ENCODE measurements at regions not wholly inside any gene's neighbourhood (a gene's known extent, or its start where the extent isn't known, plus 50 kb on each side); places are given as distances from the start of the nearest gene placed in this dataset.
A peak's percentile ranks its signal among the peaks of the same experiment; 100 is the strongest.
"Not testable (repeated sequence)": the region's sequence is repeated elsewhere in the genome, so short reads cannot be mapped to it uniquely, and the experiment has no call there.

DNA sequence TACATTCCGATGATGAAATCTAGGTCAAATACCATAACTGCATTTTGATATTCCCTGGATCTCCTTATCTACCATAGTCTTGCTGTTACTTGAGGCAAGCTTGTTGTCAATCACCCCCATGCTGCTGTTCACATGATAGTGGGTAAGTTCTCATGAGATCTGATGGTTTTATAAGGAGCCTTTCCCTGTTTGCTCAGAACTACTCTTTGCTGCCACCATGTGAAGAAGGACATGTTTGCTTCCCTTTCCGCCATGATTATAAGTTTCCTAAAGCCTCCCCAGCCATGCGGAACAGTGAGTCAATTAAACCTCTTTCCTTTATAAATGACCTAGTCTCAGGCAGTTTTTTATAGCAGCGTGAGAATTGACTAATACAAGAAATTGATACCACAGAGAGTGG, 432.0 kb downstream of the GLUD2 start:
- DNase-seq = no peak

DNA sequence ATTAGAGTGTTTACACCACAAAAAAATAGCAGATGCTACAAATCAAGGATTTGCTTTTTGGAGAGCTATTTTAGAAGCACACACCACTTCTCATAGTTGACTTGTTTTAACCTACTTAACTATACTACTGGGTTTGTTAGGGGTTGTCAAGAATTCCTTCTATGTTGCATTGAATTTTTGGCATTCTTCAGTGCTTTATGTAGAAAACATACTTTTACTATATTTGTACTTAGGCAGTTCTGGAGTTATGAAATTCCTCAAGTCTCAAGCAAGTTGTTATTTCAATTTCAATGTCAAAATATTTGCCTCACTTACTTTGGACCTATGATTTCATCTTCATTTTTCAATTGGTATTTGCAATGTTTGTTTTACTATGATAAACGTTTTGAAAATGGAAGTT, 449.6 kb downstream of the GLUD2 start:
- no peak for DNase-seq

DNA sequence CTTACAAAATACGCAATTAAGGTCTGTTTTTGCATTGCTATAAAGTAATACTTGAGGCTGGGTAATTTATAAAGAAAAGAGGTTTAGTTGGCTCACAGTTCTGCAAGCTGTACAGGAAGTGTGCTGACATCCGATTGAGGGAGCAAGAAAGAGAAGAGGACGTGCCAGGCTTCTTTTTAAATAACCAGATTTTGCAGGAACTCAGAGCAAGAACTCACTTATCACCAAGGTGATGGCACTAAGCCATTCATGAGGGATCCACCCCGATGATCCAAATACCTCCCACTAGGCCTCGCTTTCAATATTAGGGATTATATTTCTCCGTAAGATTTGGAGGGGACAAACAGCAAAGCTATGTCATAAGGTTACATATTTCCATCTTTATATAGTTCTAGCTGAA, 456.7 kb downstream of the GLUD2 start:
- DNase-seq = no peak

DNA sequence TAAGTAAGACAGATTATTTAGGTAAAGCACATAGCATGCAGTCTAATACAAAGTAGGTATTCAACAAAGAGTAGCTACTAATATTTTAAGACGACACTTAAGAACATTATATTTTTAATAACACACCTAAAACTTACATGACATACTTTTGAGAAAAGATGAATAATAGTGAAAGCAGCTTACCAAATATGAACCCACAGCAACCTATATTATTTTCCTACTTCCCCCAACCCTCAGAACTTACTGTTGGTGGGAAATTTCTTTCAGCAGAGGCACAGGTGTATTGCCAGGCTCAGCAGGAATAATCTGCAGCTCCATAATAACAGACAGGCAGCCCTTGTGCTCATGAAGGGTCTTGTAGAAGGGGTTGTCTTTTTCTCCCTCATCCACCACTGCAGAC, 498.9 kb downstream of the GLUD2 start:
- no peak for DNase-seq

DNA sequence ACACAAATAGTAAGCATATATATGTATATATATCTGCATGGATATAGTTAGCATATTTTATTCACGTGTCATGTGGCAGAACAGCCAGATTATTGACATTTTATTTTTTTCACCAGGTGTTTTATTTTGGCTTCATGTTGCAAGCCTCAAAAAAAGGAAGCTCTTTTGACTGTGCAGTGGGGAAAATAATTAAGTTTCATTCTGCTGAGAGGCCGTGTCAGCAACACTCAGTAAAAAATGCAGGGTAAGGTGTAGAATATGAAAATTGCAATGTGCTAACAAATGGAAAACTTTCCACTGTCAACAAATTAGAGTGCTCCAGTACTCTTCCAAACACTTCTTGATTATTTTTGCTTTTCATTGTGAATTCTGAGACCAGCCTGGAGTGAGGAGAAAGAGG, 511.5 kb downstream of the GLUD2 start:
- no peak for DNase-seq

DNA sequence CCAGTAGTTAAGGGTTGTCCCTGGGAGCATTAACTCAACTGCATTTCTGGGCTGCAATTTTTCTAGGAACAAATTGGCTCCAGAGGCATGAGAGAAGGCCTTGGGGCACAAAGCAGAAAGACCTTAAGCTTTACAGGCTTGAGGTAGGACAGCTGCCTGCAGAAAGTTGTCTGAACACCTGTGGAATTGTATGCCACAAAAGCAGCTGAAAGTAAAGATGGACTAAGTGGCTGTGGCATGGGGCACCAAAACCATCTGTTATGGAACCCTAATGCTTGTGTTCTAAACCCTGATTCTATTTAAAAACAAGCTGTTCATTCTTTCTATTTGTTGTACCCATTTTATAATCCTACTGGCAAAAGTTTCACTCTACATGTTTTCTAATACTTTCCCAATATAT, 515.2 kb downstream of the GLUD2 start:
- DNase-seq = no peak

DNA sequence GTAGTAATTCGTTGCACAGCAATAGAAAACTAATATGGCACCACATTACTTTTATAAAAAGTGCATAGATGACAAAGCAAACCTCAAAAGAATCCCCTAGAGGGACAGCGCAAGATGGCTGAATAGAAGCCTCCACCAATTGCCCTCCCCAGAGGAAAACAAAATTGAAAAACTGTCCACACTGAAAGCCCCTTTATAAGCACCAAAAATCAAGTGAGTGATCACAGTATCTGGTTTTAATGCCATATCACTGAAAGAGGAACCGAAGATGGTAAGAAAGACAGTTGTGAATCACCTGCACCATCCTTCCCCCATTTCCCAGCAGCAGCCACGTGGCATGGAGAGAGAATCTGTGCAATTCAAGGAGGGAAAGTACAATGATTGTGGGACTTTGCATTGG, 522.2 kb downstream of the GLUD2 start:
- no peak for DNase-seq

DNA sequence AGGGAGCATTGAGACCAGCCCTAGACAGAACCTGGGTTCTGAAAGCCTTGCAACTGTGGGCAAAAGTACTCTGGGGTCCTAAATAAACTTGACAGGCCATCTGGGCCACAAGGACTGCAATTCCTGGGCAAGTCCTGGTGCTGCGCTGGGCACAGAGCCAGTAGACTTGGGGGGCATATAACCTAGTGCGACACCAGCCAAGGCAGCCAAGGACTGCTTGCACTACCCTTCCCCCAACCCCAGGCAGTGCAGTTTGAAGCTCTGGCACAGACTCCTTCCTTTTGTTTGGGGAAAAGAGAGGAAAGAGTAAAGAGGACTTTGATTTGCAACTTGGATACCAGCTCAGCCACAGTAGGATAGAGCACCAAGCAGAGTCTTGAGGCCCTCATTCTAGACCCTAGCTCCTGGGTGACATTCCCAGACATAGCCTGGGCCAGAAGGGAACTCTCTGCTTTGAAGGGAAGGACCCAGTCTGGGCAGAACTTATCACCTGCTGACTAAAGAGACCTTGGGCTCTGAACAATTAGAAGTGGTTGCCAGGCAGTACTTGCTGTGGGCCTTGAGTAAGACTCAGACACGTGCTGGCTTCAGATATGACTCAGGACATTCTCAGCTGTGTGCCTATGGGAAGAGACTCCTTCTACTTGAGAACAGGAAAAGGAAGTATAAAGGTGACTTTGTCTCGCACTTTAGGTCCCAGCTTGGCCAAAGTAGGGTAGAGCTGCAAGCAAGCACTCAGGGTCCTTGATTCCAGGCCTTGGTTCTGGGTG, 522.8 kb downstream of the GLUD2 start:
- DNase-seq = no peak

DNA sequence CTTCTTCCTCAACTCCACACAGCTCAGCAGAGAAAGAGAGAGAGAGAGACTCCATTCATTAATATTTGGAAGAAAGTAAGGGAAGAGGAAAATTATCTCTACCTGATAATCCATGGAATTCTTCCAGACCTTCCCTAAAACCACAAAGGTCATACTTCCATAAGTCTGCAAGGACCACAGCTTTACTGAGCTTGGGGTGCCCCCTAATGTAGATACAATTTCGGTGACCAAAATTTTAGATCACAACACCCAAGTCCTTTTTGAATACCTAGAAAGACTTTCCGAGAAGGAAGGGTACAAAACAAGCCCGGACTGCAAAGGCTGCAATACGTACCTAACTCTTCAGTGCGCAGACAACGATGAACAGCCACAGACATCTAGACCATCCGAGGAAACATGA, 523.9 kb downstream of the GLUD2 start:
- no peak for DNase-seq

DNA sequence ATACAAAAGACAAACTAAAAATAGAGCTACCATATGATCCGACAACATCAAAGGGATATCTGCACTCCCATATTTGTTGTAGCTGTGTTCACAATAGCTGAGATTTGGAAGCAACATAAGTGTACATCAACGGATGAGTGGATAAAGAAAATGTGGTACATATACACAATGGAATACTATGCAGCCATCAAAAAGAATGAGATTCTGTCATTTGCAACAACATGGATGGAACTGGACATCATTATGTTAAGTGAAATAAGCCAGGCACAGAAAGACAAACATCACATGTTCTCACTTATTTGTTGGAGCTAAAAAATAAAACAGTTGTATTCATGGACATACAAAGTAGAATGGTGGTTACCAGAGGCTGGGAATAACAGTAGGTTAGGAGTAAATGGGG, 527.0 kb downstream of the GLUD2 start:
- DNase-seq = not testable (repeated sequence)

DNA sequence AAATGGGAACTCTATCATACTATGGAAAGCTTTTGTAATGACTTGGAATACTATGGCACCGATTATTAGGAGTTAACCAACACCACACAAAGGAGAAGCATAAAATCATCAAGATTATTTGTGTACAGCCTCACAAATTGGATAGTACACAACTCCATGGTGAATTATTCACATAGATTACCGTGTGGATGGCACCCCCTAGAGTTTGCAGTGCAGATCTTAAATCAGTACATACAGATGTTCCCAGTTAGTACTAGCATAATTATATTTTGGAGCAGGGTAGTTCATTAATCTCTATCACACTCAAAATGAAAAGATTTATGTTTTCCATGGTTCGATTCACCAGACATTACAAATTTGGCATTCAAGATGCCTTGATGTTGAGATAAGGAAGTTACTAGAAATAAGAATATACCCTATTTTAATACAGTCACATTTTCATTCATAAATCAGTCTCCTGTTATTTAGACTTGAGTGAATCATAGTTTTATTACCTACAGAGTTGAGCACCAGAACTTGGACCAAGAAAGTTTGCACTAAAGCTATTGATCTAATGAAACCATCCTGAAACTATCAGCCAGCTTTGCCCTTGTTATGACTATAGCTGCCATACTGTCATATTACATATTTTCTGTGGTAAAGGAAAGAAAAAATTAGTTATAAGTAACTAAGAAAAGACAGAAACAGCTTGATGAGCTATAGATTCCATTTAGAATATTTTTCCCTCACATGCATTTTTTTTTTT, 531.8 kb downstream of the GLUD2 start:
- peak; percentile 7 to 13 for DNase-seq

DNA sequence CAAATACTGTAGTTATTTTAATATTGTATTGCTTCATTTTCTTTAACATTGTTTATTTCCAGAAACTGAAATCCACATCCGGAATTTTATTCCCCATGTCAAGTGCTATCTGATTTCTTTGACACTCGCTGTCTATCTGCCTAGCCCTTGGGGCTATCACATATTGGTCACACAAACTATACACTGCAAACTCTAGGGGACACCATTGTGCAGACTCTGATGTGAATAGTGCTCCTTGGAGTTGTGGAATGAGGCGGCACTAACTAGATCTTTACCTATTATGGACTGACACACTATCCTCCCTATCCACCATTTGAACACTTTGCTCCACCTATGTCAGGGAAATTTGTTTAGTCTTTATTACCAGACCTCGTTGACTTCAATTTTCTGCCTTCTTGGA, 534.5 kb downstream of the GLUD2 start:
- no peak for DNase-seq

DNA sequence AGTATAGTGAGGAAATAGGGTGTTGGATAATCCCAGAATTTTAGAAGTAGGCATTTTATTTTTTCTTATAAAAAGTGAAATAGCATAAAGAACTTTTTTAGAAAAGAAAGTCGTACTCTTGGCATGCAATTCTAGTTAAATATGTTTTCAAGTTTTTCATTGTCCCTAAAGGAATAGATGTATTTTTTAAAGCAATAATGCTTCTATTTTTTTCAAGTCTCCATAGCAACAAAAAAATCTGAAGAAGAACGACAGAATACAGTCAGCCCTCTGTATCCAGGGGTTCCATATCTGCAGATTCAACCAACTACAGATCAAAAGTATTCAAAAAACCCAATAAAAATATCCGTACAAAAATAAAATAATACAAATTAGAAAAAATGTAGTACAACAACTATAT, 538.2 kb downstream of the GLUD2 start:
- no peak for DNase-seq

DNA sequence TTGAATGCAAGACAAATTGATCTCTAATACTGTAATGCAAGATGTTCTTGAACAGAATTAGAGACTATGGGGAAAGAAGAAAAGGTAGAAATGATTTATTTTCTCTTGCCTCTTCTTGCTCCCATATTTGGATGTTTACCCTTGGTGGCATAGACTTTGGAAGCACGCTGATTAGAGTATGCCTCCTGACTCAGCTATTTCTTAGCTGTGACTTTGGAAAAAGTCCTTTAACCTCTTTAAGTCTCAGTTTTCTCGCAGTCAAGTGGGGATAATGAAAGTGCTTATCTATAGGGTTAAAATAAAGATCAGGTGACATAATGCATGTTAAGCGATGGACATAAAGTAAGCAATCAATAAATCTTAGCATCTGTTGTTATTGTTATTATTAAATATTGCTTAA, 545.5 kb downstream of the GLUD2 start:
- DNase-seq = no peak

DNA sequence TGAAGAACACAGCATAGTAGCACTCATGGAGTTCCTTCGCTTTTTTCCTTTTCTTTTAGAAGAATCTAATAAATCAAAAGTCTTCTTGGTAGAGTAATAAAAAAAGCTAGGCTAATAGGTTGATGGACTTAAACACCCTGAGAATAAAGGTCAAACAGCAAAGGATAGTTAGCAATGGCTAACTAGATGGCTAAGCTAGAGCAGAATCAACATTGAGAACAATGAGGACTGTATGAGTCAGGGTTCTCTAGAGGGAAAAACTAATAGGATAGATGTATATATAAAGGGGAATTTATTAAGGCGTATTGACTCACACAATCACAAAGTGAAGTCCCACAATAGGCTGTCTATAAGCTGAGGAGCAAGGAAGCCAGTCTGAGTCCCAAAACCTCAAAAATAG, 550.9 kb downstream of the GLUD2 start:
- DNase-seq = no peak

DNA sequence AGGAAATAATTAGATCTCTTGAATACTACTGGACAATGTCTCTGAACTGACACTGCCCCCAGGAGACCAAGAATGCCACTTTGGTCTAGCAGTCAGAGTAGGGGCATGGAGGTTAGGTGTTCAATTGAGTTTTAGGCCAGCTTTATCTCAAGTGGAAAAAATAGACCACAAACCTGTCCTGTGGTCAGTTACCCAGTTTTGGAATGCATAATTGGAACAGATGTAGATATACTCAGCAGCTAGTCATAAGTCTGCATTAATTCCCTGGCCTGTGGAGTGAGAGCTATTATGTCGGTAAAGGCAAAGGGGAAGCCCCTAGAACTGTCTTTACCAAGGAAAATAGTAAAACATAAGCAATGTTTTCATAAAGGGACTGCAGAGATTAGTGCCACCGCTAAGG, 587.7 kb downstream of the GLUD2 start:
- DNase-seq = no peak

DNA sequence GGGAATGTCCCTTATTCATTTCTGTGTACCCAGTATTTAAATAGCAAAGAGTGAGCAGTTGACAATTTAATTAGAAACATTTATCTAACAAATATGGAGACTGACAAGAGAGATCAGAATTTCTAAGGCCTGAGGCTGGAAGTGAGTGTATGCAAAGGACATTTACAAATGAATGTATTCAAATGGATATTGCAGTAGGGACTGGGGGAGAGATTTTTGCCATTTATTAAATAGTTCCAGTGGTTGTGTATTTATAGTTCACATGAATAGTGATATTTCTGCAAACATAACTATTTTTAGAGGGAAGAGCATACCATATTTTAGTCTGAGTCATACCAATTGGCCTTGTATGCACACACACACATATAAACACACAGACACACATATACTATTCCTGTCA, 592.4 kb downstream of the GLUD2 start:
- no peak for DNase-seq

DNA sequence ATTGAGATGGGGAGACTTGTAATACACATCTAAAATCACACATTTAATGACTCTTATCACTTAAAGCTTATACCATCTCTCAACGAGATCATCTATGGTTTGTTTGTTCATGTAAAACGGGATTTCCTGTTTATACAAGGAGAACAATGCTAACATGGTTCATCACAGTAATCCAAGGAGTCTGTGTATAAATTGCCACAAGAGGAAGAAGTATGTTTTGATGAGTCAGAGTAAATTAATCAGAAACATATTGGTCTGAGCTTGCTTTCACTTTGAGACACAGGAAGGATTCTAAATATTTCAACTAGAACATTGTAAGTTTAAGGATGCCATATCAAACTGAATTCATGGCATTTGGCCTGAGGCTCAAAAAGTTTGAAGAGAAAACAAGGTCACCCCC, 594.1 kb downstream of the GLUD2 start:
- no peak for DNase-seq

DNA sequence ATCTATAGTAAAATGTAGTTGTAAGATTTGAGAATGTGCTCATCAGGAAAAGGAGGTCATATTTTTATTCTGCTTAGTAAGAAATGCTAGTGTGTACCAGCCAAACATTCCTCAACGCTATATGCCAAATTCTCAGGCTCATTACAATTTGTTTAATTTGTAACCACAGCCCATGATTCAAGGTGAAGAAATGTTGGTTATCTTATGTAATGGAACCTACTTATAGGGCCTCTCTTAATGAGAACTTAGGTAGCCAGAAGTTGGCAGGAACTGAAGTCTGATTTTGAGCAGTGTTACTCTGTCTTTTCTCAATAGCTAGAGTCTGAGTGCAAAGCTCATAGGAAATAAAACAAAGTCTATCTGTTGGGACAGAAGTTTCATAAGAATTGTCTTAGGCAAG, 595.0 kb downstream of the GLUD2 start:
- no peak for DNase-seq

DNA sequence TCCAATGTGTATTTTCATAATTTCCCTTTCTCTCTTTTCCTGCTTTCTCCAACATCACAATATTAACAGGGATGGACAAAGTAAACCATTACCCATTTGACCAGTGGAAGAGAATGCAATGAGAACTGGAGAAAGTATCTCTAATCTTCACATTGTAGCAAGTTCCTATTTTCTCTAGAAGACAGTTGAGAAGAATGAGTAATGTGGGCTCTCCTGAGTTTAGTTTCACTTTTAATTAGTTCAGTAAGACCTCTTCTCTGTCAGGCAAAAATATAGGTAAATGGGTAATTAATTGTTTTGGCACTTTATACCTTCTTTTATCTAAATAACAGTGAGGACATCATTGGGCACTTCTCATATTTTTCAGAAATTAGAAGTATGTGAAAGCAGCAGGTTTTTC, 602.0 kb downstream of the GLUD2 start:
- no peak for DNase-seq

DNA sequence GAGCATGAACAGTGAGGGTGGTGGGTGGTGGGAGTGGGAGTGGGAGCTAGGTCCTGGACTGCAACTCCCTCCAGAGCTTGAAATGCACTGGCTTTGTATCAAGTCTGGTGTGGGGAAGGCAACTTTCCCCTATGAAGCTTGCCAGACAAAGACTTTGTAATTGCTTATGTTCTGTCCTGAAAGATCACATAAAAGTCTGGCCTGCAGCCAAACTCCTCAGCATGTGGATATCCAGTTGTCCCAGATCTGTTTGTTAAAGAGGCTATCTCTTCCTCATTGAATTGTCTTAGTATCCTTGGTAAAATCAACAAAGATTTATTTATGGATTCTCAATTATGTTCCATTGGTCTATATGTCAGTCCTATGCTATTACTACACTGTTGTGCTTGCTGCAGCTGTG, 607.9 kb downstream of the GLUD2 start:
- DNase-seq = no peak

DNA sequence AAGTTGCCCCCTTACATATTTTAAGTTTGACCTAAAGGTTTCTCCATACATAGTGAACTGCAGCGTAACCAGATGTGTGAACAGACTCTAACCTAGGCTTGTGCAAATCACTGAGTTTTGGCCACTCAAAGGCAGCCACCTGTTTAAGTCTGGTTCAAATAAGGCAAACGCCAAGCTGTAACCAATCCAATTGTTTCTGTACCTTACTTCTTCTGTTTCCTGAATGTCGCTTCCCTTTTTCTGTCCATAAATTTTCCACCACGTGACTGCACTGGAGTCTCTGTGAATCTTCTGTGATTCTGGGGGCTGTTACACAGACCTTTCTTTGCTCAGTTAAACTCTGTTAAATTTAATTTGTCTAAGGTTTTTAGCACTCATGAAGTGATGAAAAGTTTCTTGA, 618.8 kb downstream of the GLUD2 start:
- DNase-seq = no peak

DNA sequence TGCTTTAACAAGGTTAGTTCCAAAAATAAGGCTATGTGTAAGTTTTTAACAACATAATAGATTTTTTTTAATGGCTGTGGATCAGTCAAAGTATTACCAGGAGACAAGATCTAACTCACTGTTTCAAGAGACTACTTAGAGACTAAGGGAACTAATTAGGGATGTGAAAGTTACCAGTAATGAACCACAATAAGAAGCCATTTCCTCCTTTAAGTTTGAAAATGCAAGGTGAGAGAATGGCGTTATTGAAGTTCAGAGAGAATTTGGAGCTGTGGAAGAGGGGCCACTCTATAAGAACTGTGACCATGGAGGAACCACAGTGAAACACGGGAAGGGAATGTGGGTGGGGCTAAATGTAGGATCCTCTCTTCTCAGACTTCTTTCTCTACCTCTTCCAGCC, 624.2 kb downstream of the GLUD2 start:
- no peak for DNase-seq

DNA sequence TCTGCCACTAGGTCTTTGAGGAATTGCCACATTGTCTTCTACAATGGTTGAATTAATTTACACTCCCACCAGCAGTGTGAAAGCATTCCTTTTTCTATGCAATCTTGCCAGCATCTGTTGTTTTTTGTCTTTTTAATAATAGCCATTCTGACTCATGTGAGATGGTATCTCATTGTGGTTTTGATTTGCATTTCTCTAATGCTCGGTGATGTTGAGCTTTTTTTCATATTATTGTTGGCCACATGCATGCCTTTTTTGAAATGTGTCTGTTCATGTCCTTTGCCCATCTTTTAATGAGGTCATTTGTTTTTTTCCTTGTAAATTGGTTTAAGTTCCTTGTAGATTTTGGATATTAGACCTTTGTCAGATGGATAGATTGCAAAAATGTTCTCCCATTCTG, 661.8 kb downstream of the GLUD2 start:
- DNase-seq = not testable (repeated sequence)

DNA sequence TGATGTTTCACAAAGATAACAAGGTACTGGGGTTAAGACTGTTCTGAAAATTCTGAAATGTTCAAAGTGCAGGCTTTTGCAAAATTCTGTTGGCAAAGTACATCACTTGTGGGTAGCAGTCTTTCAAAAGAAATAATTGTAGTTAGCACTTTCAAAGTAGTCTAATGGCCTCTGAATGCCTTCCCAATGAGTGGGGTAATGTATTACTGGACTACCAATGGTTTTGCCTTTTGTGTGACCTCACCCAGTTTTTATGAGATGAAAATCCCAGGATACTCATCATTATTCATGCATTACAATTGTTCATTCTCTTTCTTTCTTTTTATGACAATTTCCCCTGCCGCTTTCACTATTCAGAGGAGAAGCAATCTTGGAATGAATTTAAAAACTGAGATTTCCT, 686.1 kb downstream of the GLUD2 start:
- no peak for DNase-seq

All from NCI-H2081 (cell line).